ENCODE measurements at regions not wholly inside any gene's neighbourhood (a gene's known extent, or its start where the extent isn't known, plus 50 kb on each side); places are given as distances from the start of the nearest gene placed in this dataset.

- TF ChIP-seq, protein P1, sequence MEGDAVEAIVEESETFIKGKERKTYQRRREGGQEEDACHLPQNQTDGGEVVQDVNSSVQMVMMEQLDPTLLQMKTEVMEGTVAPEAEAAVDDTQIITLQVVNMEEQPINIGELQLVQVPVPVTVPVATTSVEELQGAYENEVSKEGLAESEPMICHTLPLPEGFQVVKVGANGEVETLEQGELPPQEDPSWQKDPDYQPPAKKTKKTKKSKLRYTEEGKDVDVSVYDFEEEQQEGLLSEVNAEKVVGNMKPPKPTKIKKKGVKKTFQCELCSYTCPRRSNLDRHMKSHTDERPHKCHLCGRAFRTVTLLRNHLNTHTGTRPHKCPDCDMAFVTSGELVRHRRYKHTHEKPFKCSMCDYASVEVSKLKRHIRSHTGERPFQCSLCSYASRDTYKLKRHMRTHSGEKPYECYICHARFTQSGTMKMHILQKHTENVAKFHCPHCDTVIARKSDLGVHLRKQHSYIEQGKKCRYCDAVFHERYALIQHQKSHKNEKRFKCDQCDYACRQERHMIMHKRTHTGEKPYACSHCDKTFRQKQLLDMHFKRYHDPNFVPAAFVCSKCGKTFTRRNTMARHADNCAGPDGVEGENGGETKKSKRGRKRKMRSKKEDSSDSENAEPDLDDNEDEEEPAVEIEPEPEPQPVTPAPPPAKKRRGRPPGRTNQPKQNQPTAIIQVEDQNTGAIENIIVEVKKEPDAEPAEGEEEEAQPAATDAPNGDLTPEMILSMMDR (conservative IDR thresholded peaks at IDR 0.05; ENCODE audit: low read length): no peak
- TF ChIP-seq EZH2phosphoT487 (IDR thresholded peaks at IDR 0.05; ENCODE audit: borderline replicate concordance, low read depth, low read length): no peak
Observed at GRCh38 chr2:155810411-155810810, 522.1 kb downstream of the NR4A2 start.
